PFSK-1 (cell line): ENCODE measurements at regions not wholly inside any gene's neighbourhood (a gene's known extent, or its start where the extent isn't known, plus 50 kb on each side); places are given as distances from the start of the nearest gene placed in this dataset.

Source experiments
- POLR2AphosphoS5 ChIP-seq: IDR thresholded peaks from 2 replicates; pipeline ENCODE4 v1.6.1; 2012; ENCODE audit warnings: low read depth, mild to moderate bottlenecking, control low read depth, low read length, moderate library complexity
- SIN3A ChIP-seq: IDR thresholded peaks from 2 replicates; pipeline ENCODE4 v1.6.1; 2012; ENCODE audit warnings: mild to moderate bottlenecking, low read length, moderate library complexity, borderline replicate concordance; ENCODE audit not compliant: insufficient read depth
- TAF1 ChIP-seq: IDR thresholded peaks from 2 replicates; pipeline ENCODE4 v1.6.1; 2012; ENCODE audit warnings: low read length, control low read depth, borderline replicate concordance; ENCODE audit not compliant: insufficient read depth
- TF ChIP-seq, protein P1 (sequence below), 2 experiments: IDR thresholded peaks; 2 replicates each; pipeline versions ENCODE4 v1.6.1 to v1.8.0; 2011 to 2012; ENCODE audit warnings: low read depth in 2 of 2, low read length in 2 of 2, control low read depth in 1 of 2, inconsistent platforms in 1 of 2, mild to moderate bottlenecking in 1 of 2, moderate library complexity in 1 of 2; ENCODE audit not compliant: insufficient read depth in 1 of 2

DNA sequence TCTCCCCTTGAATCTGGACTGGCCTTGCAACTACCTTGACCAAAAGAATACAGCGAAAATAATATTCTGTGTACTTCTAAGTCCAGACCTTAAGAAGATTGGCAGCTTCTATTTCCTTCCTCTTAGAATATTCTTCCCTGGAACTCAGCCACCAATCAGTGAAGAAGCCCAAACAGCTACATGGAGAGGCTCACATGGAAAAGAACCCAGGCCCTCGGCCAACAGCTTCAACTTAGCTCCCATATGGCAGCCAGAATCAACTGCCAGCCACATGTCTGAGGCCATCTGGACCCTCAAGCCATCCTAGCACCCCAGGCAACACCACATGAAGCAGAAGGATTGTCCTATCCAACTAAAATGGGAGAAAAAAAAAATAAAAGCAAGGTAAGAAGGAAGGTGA is 178.8 kb downstream of the IBTK start:
- TF ChIP-seq POLR2AphosphoS5 (no peak), SIN3A (no peak), TAF1 (no peak)
- TF ChIP-seq, protein P1, sequence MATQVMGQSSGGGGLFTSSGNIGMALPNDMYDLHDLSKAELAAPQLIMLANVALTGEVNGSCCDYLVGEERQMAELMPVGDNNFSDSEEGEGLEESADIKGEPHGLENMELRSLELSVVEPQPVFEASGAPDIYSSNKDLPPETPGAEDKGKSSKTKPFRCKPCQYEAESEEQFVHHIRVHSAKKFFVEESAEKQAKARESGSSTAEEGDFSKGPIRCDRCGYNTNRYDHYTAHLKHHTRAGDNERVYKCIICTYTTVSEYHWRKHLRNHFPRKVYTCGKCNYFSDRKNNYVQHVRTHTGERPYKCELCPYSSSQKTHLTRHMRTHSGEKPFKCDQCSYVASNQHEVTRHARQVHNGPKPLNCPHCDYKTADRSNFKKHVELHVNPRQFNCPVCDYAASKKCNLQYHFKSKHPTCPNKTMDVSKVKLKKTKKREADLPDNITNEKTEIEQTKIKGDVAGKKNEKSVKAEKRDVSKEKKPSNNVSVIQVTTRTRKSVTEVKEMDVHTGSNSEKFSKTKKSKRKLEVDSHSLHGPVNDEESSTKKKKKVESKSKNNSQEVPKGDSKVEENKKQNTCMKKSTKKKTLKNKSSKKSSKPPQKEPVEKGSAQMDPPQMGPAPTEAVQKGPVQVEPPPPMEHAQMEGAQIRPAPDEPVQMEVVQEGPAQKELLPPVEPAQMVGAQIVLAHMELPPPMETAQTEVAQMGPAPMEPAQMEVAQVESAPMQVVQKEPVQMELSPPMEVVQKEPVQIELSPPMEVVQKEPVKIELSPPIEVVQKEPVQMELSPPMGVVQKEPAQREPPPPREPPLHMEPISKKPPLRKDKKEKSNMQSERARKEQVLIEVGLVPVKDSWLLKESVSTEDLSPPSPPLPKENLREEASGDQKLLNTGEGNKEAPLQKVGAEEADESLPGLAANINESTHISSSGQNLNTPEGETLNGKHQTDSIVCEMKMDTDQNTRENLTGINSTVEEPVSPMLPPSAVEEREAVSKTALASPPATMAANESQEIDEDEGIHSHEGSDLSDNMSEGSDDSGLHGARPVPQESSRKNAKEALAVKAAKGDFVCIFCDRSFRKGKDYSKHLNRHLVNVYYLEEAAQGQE (IDR thresholded peaks at IDR 0.05; ENCODE audit: insufficient read depth in 1 of 2, low read depth in 2 of 2, low read length in 2 of 2): no peak
